Keratinocyte (primary cell): ENCODE measurements at regions not wholly inside any gene's neighbourhood (a gene's known extent, or its start where the extent isn't known, plus 50 kb on each side); places are given as distances from the start of the nearest gene placed in this dataset.

Experiments
- DNase-seq: peaks from one replicate; pipeline ENCODE4 v3.0.0-alpha.2; 2011; ENCODE audit warnings: low read depth, missing footprints, low spot score
- FAIRE-seq: peaks from 2 replicates; lab custom pipeline; 2011; peaks lifted over from hg19 to GRCh38; lab: Jason Lieb, UNC
- H2AFZ ChIP-seq: 2 replicates; pipeline ENCODE4 v1.6.0; 2012; ENCODE audit warnings: low read length, control low read depth, inconsistent platforms; ENCODE audit not compliant: control insufficient read depth
- H3K27ac ChIP-seq: 2 replicates; pipeline ENCODE4 v1.5.1; 2011; ENCODE audit warnings: low read length; ENCODE audit not compliant: control insufficient read depth, insufficient read depth
- H3K27me3 ChIP-seq: 3 replicates; pipeline ENCODE4 v1.6.0; 2011; ENCODE audit warnings: low read length; ENCODE audit not compliant: control insufficient read depth, insufficient read depth; ENCODE audit errors: extremely low read depth
- H3K36me3 ChIP-seq, 2 experiments: 2 replicates in 1 of 2; 3 replicates in 1 of 2; pipeline ENCODE4 v1.5.1; 2011; ENCODE audit warnings: low read length in 2 of 2, mild to moderate bottlenecking in 1 of 2; ENCODE audit not compliant: control insufficient read depth in 2 of 2, insufficient read depth in 2 of 2; ENCODE audit errors: extremely low read depth in 1 of 2
- H3K4me1 ChIP-seq: 3 replicates; pipeline ENCODE4 v1.5.1; 2011; ENCODE audit warnings: low read length; ENCODE audit not compliant: control insufficient read depth, insufficient read depth; ENCODE audit errors: extremely low read depth
- H3K4me2 ChIP-seq: 3 replicates; pipeline ENCODE4 v1.6.0; 2011; ENCODE audit warnings: low read depth, low read length; ENCODE audit not compliant: control insufficient read depth, insufficient read depth; ENCODE audit errors: extremely low read depth
- H3K4me3 ChIP-seq, 3 experiments: fragments of 200-600 bp in 1 of 3; sonication (generic) in 1 of 3; 2 replicates in 2 of 3; 3 replicates in 1 of 3; pipeline ENCODE4 v1.5.1; 2011 to 2016; ENCODE audit warnings: low read length in 3 of 3, mild to moderate bottlenecking in 3 of 3, control low read depth in 2 of 3, inconsistent platforms in 1 of 3, low read depth in 1 of 3, mixed read lengths in 1 of 3, mixed run types in 1 of 3, moderate library complexity in 1 of 3; ENCODE audit not compliant: control insufficient read depth in 2 of 3, insufficient read depth in 2 of 3; ENCODE audit errors: extremely low read depth in 1 of 3
- H3K79me2 ChIP-seq: 2 replicates; pipeline ENCODE4 v1.6.0; 2012; ENCODE audit warnings: low read length; ENCODE audit not compliant: control insufficient read depth, insufficient read depth
- H3K9ac ChIP-seq: 3 replicates; pipeline ENCODE4 v1.6.0; 2011; ENCODE audit warnings: low read length; ENCODE audit not compliant: control insufficient read depth, insufficient read depth; ENCODE audit errors: extremely low read depth
- H3K9me1 ChIP-seq: 3 replicates; pipeline ENCODE4 v1.6.0; 2011; ENCODE audit warnings: low read length; ENCODE audit not compliant: control insufficient read depth, insufficient read depth; ENCODE audit errors: extremely low read depth
- H3K9me3 ChIP-seq: 2 replicates; pipeline ENCODE4 v1.5.1; 2012; ENCODE audit warnings: low read depth, low read length; ENCODE audit not compliant: control insufficient read depth
- H4K20me1 ChIP-seq: 3 replicates; pipeline ENCODE4 v1.6.0; 2011; ENCODE audit warnings: low read length; ENCODE audit not compliant: control insufficient read depth, insufficient read depth; ENCODE audit errors: extremely low read depth
- EZH2 ChIP-seq: IDR thresholded peaks from one replicate; pipeline ENCODE4 v1.6.1; 2012; ENCODE audit warnings: inconsistent platforms, mild to moderate bottlenecking, low read length, moderate library complexity
- dilution Hi-C: fragments of 300-500 bp; cut with MboI; formaldehyde crosslinking; loops from one replicate; pipeline ENCODE4 v1.7.0; 2020; ENCODE audit warnings: low sequenced_read_pairs; ENCODE audit not compliant: extremely low pct_ligation_motif_present
- TF ChIP-seq, protein P1 (sequence below), 3 experiments: IDR thresholded peaks in 1 of 3; conservative IDR thresholded peaks in 1 of 3; optimal IDR thresholded peaks in 1 of 3; 2 replicates in 2 of 3; 3 replicates in 1 of 3; pipeline versions ENCODE3 to v1.5.1; 2011; ENCODE audit warnings: low read length in 3 of 3, mild to moderate bottlenecking in 3 of 3, moderate library complexity in 2 of 3, control low read depth in 1 of 3, inconsistent platforms in 1 of 3; ENCODE audit not compliant: insufficient read depth in 2 of 3; ENCODE audit errors: extremely low read depth in 1 of 3

DNA sequence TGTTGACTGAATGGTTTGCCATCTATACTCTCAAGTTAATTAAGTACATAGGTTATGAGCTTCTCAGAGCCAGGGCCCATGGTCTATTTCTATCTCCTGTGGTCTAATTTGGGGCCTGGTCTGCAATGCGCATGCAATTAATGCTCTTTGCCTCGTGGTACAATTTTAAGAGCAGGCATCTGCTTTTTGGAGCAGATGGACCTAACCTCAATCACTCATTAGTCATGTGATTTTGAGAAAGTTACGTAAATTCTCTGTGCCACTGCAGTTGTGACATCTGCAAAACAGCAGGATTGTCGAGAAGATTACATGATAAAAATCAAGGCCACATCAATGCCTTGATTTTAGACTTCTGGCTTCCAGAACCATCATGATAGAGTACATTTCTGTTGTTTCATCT, 543.7 kb upstream of the ADAMTS9 start:
- Histone ChIP-seq H2AFZ (no peak overlapping the region), H3K9me1 (no peaks in the 10 kb centered on the region), H3K79me2 (no peaks in the 10 kb centered on the region), H3K4me2 (no peak overlapping the region), H3K9ac (no peak overlapping the region), H3K4me1 (peaks cover 5% of the 10 kb centered on the region), H4K20me1 (no peaks in the 10 kb centered on the region), H3K36me3 (no peaks in the 10 kb centered on the region), H3K27me3 (no peaks in the 10 kb centered on the region), H3K4me3 (no peak overlapping the region), H3K27ac (no peak overlapping the region), H3K9me3 (no peaks in the 10 kb centered on the region)
- FAIRE-seq (peak; percentile 13), DNase-seq (no peak)
- dilution Hi-C loops: no loop called here
- TF ChIP-seq EZH2: no peak
- TF ChIP-seq, protein P1, sequence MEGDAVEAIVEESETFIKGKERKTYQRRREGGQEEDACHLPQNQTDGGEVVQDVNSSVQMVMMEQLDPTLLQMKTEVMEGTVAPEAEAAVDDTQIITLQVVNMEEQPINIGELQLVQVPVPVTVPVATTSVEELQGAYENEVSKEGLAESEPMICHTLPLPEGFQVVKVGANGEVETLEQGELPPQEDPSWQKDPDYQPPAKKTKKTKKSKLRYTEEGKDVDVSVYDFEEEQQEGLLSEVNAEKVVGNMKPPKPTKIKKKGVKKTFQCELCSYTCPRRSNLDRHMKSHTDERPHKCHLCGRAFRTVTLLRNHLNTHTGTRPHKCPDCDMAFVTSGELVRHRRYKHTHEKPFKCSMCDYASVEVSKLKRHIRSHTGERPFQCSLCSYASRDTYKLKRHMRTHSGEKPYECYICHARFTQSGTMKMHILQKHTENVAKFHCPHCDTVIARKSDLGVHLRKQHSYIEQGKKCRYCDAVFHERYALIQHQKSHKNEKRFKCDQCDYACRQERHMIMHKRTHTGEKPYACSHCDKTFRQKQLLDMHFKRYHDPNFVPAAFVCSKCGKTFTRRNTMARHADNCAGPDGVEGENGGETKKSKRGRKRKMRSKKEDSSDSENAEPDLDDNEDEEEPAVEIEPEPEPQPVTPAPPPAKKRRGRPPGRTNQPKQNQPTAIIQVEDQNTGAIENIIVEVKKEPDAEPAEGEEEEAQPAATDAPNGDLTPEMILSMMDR (optimal IDR thresholded peaks at IDR 0.05 in 1 of 3, IDR thresholded peaks at IDR 0.05 in 1 of 3, conservative IDR thresholded peaks at IDR 0.05 in 1 of 3; ENCODE audit: extremely low read depth in 1 of 3, insufficient read depth in 2 of 3, low read length in 3 of 3): no peak

DNA sequence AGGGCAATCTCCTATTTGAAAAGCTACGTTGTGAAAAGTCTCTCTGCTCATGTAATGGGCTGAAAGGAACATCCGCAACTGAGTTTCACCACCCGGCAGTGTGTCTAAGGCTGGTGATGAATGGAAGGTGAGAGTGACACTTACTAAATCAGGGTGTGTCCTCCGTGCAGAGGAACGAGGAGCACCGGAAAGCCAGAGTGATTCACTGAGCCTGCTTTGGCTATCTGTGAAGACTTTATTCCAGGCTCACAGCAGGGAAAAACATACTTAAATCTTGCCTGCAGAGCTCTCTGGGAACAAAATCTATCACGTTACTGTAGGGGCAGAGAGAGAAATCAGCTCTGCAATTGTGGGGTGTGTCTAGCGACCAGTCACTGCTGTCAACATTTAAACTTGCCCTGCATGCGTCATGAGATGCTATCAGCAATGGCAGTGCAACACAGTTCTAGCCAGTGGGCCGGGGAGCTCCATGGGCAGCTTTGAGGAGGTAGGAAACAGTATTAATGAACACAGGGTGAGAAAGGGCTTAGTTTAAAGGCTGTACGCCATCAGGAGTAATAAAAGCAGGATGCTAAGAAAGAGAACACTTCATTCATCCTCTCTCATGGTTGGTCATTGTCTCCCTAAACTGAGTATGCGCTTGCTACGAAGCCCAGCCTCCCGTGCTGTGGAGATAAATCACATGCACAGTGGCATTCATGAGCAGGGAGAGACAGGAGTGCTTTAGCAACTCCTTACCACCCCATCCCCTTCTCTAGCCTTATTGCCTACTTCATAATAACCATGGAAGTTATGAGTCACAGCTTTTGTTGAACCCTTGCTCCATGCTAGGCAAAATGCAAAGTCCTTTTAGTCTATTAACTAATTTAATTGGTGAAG, 542.7 kb upstream of the ADAMTS9 start:
- Histone ChIP-seq H3K9me1 (no peaks in the 10 kb centered on the region), H3K9me3 (no peaks in the 10 kb centered on the region), H2AFZ (peak overlapping the region; percentile 18), H3K4me3 (no peak overlapping the region), H3K4me2 (no peak overlapping the region), H3K27me3 (no peaks in the 10 kb centered on the region), H3K79me2 (no peaks in the 10 kb centered on the region), H3K36me3 (no peaks in the 10 kb centered on the region), H3K9ac (no peak overlapping the region), H4K20me1 (no peaks in the 10 kb centered on the region), H3K27ac (no peak overlapping the region), H3K4me1 (peaks cover 5% of the 10 kb centered on the region)
- no peak for TF ChIP-seq EZH2
- TF ChIP-seq, protein P1 (optimal IDR thresholded peaks at IDR 0.05 in 1 of 3, IDR thresholded peaks at IDR 0.05 in 1 of 3, conservative IDR thresholded peaks at IDR 0.05 in 1 of 3; ENCODE audit: extremely low read depth in 1 of 3, insufficient read depth in 2 of 3, low read length in 3 of 3): no peak
- FAIRE-seq: peak; percentile 9
- dilution Hi-C loops: no loop called here
- DNase-seq: no peak
